ENCODE measurements at regions not wholly inside any gene's neighbourhood (a gene's known extent, or its start where the extent isn't known, plus 50 kb on each side); places are given as distances from the start of the nearest gene placed in this dataset.

DNA sequence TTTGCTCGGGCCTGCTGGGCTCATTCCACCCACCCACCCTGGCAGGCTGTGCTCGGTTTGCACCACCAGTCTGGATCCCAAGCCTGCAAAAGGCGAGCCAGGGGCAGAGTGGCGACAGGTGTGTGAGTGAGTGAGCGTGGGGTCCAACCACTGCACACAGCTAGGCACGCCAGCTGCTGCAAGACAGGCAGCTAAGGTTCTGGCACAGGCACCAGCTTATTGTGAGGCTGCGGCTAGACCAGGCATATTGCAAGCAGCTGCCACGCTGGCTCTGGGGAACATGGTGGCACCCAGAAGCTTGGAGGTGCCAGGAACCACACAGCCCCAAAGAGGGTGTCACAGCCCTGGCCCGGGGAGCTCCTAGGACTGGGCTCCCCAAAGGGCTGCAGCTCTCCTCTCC, 205.1 kb downstream of the ANKRD60 start:
- TF ChIP-seq POLR2A (IDR thresholded peaks at IDR 0.05; ENCODE audit: low read depth), result no peak
- TF ChIP-seq, protein P1, sequence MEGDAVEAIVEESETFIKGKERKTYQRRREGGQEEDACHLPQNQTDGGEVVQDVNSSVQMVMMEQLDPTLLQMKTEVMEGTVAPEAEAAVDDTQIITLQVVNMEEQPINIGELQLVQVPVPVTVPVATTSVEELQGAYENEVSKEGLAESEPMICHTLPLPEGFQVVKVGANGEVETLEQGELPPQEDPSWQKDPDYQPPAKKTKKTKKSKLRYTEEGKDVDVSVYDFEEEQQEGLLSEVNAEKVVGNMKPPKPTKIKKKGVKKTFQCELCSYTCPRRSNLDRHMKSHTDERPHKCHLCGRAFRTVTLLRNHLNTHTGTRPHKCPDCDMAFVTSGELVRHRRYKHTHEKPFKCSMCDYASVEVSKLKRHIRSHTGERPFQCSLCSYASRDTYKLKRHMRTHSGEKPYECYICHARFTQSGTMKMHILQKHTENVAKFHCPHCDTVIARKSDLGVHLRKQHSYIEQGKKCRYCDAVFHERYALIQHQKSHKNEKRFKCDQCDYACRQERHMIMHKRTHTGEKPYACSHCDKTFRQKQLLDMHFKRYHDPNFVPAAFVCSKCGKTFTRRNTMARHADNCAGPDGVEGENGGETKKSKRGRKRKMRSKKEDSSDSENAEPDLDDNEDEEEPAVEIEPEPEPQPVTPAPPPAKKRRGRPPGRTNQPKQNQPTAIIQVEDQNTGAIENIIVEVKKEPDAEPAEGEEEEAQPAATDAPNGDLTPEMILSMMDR (IDR thresholded peaks at IDR 0.05), result no peak
- no peak for TF ChIP-seq EP300 (IDR thresholded peaks at IDR 0.05)
- no peak for TF ChIP-seq POLR2AphosphoS5 (IDR thresholded peaks at IDR 0.05)
